ENCODE measurements at regions not wholly inside any gene's neighbourhood (a gene's known extent, or its start where the extent isn't known, plus 50 kb on each side); places are given as distances from the start of the nearest gene placed in this dataset.

DNA sequence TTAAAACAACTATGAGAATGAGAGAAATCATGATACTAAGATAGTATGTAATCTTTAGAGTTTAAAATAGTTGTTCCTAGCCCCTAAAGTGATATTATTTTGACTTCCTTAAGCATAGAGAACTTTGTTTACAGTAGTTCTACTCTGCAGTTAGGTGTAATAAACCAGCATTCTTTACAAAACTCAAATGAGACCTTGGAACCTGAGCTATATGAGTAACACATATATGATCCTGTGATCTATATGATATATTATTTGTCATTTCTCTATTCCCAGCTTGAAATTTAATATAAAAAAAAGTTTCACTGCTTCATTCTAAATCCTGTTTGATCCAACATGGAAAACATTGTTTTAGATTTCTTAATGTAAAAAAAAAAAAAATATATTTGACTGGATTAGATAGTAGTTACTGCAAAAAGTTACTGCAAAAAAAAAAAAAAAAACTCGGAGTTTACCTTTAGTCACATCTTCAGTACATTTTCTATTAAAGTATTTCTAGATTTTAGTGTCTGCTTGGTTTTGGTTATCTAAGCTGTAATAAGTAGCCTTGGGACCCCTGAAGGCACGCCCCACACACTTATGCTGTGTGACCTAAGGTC lies 463.8 kb downstream of the USP25 start:
- no peak for TF ChIP-seq CTCF (IDR thresholded peaks at IDR 0.05)
- TF ChIP-seq POLR2AphosphoS5 (IDR thresholded peaks at IDR 0.05) = no peak

Data from suprapubic skin (tissue), 3 donors.